ENCODE measurements at regions not wholly inside any gene's neighbourhood (a gene's known extent, or its start where the extent isn't known, plus 50 kb on each side); places are given as distances from the start of the nearest gene placed in this dataset.
"Not testable (repeated sequence)": the region's sequence is repeated elsewhere in the genome, so short reads cannot be mapped to it uniquely, and the experiment has no call there.

DNA sequence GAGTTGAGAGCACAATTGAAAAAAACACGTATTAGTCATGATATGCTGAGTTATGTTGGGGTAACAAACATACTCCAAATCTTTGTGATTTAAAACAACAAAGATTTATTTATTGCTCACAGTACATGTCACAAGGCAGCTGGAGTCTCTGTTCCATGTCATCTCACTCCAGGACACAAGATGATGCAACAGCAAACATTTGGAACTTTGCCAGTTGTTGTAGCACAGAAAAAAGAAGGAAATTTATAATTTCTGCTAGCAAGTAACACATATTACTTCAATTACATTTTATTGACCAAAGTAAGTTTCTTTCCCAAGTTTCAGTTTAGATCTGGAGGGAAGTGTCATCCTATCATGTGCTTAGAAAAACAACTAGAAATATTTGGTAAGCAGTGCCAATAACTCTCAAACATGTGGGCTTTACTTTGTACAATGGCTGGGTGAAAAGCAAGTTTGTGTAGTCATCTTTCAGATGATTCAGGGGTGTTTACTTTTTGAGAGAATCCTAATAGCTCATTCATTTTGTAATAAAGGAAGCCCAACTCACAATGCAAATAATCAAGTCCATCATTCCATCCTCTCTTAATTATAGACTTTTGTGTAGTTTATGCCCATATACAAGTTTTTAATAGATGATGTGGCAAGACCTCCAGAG is 452.3 kb downstream of the ZIC3 start:
- no peak for DNase-seq (ENCODE audit: low read depth, low spot score)

DNA sequence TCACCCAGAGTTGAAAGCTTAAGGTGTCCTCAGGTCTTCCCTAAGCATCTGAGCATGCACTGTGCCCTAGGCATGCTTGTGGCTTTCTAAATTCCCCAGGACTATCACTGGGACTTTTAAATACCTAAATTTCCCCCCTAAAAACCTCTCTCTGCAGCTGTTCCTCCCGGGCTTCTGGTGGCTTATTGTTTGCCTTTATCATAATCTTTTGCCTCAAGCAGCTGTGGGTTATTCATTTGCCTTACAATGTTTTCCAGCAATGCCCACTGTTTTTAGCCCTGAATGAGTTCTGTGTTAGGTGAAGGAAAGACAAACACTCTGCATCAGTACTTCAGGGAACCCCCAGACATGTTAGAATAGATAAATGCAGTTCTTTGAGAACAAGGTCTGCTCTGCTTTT is 455.0 kb downstream of the ZIC3 start:
- DNase-seq (ENCODE audit: low read depth, low spot score): no peak

DNA sequence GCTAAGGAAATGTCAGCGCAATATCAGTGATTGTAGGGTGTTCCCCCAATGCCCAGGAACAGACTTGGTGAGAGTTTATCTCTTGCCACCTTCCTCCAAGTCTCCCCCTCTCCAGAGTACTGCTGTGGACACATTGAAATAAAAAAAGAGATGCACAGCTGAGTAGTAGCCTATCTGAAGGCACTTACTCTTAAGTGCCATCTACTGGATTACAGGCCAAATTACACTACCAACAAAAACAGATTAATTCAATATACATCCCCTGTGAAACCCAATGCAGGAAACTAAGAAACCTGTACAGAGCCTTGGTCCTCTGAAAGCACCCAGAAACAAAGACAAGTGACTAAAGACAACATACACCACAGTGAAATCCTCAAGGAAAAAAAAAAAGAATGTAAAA is 460.3 kb downstream of the ZIC3 start:
- DNase-seq (ENCODE audit: low read depth, low spot score): no peak

DNA sequence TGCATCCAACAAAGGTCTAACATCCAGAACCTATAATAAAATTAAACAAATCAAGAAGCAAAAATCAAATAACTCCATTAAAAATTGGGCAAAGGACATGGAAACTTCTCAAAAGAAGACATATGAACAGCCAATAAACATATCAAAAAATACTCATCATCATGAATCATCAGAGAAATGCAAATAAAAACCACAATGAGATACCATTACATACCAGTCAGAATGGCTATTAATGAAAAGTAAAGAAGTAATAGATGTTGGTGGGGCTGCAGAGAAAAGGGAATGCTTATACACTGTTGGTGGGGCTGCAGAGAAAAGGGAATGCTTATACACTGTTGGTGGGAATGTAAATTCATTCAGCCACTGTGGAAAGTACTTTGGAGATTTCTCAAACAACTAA is 465.8 kb downstream of the ZIC3 start:
- DNase-seq (ENCODE audit: low read depth, low spot score): no peak

DNA sequence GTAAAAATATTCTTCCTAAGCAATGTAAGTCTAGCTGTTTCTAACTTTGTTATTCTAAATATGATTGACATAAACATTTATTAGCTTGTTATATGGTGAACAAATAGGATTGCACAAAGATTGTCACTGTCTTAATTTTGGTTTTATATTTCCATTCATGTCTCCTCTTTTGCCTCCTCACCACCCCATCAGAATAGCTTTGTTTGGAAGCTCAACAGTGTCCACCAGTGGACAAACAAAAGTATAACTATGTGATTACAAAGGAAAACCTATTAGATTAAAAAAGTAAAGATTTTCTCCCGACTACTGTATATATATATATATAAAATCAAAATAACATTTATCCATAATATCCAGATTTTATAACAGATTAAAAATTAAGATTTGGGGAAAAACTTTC is 468.2 kb downstream of the ZIC3 start:
- DNase-seq (ENCODE audit: low read depth, low spot score): no peak

DNA sequence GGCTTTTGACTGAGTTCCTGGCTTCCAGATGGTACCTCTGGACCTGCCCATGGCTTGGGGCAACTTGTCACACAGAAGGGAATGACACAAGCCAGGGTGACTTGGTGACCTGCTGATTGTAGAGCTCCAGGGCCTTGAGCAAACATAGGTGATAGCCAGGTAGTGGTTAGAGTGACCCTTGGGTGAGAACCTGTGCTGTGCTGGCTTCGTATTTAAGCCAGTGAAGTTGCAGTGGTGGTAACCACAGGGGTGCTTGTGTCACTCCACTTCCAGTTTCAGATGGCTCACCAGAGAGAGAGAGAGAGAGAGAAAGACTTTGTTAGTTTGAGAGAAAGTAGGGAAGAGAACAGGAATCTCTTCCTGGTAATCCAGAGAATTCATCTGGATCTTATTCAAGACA is 471.6 kb downstream of the ZIC3 start:
- DNase-seq (ENCODE audit: low read depth, low spot score): no peak

DNA sequence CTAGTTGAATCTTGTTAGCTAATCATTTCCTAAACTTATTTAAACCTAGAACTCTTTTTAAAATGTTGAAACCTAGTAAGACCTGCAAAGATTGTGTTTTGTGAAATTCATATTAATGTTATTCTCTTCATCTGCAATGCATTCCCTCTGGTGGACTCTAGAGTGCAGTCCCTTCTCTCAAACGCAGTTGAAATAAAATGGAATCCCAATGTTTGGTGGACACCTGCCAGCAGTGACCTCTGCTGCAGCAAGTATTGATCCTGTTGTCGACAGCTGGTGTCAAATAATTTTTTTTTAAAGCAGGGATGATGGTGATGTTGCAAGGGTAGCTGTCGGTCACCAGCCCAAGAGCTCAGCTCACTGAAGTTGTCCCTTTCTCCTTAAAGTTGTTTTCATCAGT is 492.0 kb downstream of the ZIC3 start:
- no peak for DNase-seq (ENCODE audit: low read depth, low spot score)

DNA sequence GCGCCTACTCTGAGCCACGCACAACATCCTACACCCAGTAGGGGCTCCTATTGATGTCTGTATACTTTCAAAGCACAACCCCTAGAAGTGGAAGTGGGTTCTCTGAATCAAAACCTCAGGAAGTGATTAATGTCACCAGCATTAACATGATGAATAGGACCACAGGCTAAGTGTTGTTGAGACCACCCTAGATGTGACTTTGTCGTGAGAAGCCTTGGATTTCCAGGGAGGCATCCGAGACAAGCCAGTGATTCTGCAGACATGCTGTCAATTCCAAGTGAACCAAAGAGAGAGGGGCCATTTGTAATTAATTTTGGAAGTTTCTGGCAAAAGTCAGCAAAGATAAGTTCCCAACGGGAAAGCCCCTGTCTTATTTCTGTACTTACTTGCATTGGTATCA is 493.0 kb downstream of the ZIC3 start:
- DNase-seq (ENCODE audit: low read depth, low spot score): no peak

DNA sequence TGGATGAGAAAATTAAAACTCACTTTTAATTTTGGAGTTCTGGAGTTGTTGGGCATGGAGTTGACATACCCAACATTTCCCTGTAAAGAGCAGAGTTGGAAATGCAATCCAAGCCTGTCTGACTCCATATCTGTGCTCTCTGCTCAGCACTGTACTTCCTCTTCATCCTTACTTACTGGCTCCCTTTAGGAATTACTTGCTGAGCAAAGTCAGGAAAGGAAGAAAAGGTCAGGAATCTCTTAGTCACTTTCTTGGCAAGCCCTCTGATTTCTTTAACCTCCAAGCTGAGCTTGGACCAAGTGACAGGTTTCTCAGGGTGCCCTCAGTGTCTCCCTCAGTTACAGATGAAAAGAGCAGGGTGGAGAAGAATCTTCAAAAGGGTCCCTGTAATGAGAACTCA is 501.5 kb downstream of the ZIC3 start:
- DNase-seq (ENCODE audit: low read depth, low spot score): no peak

DNA sequence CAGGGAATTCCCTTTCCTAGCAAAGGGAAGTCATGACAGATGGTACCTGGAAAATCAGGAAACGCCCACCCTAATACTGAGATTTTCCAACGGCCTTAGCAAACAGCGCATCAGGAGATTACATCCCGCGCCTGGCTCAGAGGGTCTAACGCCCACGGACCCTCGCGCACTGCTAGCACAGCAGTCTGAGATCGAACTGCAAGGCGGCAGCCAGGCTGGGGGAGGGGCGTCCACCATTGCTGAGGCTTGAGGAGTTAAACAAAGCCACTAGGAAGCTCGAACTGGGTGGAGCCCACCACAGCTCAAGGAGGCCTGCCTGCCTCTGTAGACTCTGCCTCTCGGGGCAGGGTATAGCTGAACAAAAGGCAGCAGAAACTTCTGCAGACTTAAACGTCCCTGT is 507.7 kb downstream of the ZIC3 start:
- no peak for DNase-seq (ENCODE audit: low read depth, low spot score)

DNA sequence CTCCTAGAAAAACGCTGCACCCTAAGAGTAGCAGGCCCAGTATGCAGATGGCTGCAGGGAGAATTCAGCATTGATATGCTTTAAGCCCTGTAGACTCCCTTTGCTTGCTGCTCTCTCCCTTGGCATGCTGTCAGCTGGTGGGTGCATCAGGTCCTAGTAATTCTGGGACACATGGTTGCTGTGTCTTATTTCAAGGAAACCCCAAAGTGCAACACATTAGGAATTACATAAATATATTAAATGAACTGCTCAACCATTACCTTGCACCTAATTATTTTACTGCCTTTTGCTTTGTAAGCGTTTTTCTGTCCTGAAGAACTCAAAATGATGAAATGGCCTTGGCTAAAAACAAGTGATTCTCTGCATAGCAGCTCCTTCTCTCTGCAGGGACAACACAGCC is 516.3 kb downstream of the ZIC3 start:
- no peak for DNase-seq (ENCODE audit: low read depth, low spot score)

DNA sequence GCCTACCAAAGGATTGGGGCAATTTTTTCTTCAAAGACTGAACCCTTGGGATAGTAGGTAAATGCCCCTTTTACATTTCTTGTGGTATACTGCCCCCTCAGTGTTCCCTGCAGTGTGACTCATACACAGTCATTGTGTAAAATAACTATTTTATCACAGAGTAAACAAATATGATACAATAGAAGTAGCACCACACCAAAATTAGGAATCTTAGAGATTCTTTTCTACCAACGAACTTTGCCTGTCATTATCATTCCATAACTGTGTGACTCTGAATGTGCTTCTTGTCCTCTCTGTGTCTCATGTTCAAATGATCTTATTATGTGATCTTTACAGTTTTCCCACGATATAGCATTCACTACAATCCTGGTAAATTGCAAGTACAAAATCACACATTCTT is 517.0 kb downstream of the ZIC3 start:
- DNase-seq (ENCODE audit: low read depth, low spot score): no peak

DNA sequence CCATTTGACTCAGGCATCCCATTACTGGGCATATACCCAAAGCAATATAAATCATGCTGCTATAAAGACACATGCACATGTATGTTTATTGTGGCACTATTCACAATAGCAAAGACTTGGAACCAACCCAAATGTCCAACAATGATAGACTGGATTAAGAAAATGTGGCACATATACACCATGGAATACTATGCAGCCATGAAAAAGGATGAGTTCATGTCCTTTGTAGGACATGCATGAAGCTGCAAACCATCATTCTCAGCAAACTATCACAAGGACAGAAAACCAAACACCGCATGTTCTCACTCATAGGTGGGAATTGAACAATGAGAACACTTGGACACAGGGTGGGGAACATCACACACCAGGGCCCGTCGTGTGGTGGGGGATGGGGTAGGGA is 545.0 kb downstream of the ZIC3 start:
- DNase-seq (ENCODE audit: low read depth, low spot score): not testable (repeated sequence)

DNA sequence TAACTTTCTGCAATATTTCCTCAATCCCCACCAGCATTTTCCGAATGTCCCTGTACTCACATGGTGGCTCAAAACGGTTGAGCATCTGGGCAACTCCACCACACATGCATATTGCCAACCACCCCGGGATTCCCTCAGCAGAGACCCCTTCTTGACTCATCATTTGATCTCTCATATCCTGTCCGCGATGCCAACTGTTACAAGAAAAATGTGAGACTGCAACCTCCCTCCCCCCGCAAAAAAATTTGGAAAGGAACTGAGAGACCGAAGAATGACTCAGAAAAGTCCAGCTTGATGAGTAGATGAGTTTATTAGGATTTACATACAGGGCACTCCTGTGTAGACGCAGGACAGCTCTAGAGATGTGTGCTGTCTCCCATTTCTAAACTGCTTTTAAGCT is 561.4 kb downstream of the ZIC3 start:
- DNase-seq (ENCODE audit: low read depth, low spot score): no peak

DNA sequence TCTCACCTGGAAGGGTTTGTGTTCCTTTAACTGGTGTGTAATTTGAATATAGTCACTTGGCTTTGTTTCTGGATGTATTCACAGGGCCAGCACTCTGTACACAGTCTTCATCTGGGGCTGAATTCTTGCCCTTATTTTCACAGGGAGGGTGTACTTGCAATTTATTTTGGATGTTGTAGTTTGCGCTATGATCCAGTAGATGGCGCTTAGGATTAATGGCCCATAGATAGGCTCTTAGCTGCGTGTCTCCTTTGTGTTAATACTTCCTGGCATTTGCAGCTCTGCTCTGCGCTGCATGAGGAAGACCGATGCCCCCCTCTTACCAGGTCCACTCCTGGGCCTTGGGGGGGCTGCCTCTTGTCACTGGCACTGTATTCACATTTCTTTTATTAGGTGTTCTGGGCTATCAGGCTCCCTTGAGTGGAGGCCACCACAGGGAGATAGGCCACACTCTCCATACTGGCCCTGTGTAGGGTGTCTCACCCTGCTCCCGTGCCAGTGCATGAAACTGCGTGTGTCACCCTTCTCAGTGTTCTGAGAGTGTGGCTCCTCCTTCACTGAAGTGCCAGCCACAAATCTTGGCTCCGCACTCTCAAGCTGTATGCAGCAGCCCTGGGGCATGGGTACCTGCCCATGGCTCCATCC is 562.2 kb downstream of the ZIC3 start:
- DNase-seq (ENCODE audit: low read depth, low spot score): no peak

DNA sequence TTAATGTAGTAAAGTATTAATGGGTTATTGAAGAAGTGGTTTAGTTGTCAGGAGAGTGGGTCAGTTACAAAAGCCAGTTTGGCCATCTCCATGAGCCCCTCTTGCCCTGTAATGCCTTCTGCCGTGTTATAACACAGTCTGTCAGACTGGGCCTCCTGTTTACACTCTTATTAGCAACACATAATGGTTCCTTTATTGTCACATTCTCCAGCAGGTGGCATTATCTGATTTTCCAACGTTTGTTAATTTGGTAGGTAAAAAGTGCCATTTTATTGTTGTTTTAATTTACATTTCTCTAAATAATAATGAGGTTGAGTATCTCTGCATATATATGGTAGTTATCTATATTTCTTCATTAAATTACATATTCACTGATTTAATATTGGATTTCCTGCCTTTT is 560.8 kb downstream of the FGF13 start:
- DNase-seq (ENCODE audit: low read depth, low spot score): no peak

DNA sequence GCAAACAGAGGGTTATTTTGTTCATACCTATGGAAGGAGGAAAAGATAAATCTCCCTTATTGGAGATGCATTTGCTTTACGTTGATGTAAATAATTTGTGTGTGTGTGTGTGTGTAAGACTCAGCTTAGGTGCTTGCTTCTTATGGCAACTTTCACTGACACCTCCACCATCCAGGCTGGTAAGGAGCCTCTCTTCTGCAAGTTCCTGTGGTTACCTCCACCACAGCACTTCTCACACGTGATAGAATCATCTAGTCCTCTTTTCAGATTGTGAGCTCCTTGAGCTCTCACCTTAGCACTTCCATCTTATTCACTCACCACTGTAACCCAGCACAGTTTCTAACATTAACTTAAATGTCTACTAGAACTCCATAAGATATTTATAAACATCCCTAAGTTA is 553.7 kb downstream of the FGF13 start:
- no peak for DNase-seq (ENCODE audit: low read depth, low spot score)

DNA sequence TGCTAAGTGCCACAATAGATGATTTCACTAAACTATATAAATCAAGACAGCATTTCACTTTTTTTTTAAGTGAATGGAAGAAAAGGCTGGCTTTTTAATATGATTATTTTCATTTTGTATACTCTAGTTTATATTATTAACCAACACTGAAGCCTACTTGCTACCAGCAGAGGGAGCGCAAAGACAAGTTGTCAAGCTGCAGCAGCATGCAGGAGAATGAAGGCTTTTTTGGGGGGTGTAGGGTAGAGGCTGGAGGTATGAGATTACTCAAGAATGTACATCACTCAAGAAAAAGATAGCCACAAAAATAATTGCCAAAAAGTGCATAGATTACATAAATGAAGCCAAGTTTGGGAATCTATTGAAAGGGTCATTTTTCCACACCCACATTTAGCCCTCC is 519.5 kb downstream of the FGF13 start:
- DNase-seq (ENCODE audit: low read depth, low spot score): no peak

DNA sequence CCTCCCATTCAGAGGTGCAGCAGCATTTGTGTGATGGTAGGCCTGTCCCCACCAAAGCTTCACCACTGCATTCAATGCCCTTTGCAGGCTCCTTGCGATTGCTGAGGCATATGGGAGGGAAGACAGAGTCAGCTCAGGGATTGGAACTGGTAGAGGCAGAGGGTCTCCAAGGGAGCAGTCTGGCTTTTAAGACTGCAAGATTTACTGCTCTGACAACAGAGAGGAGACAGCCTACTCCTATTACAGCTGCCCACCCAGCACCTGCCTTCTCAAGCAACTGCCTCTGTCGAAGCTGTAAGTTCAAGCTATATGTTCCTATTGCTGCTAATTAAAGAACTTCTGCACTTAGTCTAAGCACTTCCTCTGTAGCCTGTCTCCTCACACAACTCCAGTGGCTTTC is 481.8 kb downstream of the FGF13 start:
- no peak for DNase-seq (ENCODE audit: low read depth, low spot score)

DNA sequence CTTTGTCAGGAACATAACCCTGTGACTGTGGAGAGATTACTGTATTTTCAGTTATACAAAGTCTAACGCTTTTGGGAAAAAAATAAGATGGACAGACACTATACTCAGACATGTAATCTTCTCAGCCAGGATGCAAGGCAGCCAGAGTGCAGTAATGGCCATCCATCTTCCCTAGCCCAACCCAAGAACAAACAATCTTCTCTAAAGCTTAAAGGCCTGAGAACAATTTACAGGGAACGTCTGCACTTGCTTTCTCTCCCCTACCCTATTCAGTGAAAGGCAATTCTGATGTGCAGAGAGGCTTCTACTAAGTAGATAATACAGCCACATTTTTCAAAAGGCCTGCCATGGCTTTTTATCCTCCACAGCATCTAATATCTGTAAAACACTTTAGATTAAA is 471.3 kb downstream of the FGF13 start:
- no peak for DNase-seq (ENCODE audit: low read depth, low spot score)

DNA sequence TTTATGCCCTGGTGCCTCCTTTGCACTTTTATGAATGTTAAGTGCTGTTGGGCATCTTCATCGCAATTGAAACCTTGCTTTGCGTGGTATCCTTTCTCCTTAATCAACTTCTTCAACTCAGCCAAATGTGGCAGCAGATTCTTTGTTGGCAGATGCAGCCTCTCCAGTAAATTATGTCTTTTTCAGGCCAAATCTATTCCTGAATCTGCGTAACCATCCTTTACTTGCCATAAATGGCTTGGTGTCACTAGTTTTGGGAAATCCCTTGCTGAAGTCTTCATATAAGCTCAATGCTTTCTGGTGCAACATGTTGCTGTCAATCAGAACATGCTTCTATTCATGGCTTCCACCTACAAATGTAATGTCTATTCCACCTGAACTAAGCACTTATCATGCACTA is 457.5 kb downstream of the FGF13 start:
- DNase-seq (ENCODE audit: low read depth, low spot score): no peak

DNA sequence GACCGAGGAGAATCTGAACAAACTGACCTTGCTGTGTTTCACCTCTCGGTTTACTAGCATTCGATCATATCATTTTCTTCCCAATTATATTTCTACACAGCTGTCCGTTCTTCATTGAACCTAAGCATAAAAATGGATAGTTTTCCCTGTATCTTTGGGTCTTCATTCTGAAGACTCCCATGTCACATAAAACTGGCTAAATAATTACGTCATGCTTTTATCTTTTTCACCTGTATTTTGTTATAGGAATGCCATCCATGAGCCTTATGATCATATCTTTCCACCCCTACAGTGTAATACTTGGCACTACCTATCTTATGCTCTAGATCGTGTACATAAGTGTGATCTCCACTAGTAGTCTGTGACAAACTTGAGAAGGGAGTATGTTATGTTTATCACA is 456.1 kb downstream of the FGF13 start:
- no peak for DNase-seq (ENCODE audit: low read depth, low spot score)

DNA sequence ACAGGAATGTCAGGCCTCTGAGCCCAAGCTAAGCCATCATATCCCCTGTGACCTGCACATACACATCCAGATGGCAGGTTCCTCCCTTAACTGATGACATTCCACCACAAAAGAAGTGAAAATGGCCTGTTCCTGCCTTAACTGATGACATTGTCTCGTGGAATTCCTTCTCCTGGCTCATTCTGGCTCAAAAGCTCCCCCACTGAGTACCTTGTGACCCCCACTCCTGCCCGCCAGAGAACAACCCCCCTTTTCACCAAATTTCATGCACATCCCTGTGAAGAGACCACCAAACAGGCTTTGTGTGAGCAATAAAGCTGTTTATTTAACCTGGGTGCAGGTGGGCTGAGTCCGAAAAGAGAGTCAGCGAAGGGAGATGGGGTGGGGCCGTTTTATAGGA is 447.4 kb downstream of the FGF13 start:
- DNase-seq (ENCODE audit: low read depth, low spot score): not testable (repeated sequence)

DNA sequence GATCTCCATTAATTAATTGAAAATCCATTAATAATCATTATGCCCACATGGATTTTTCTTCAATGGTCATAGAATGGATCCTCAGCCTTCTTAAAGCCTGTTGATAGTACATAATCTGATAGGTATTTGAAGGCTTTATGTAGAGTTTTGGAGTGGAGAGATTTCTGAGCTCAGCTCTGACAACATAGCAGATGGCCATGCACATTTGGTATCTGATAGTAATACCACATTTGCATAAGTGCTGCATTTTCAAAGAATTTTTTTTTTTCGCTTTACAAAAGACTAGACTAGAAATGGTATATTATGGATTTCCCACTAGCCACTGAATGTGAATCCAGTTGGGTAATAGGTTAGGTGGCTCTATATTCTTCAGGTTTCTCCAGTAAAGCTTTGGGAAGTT is 440.6 kb downstream of the FGF13 start:
- DNase-seq (ENCODE audit: low read depth, low spot score): no peak
